ENCODE measurements at regions not wholly inside any gene's neighbourhood (a gene's known extent, or its start where the extent isn't known, plus 50 kb on each side); places are given as distances from the start of the nearest gene placed in this dataset.
"Not testable (repeated sequence)": the region's sequence is repeated elsewhere in the genome, so short reads cannot be mapped to it uniquely, and the experiment has no call there.

- no peak for DNase-seq (ENCODE audit: low read depth)
- H3K4me3 ChIP-seq (ENCODE audit: control insufficient read depth, low read depth, low read length): no peak overlapping the region
- TF ChIP-seq CTCF (IDR thresholded peaks at IDR 0.05; ENCODE audit: control insufficient read depth, insufficient read depth, low read depth, low read length, missing control alignments): no peak
Measured at GRCh38 chr6:120383681-120384080, 950.6 kb downstream of the TBC1D32 start.

GRCh38 chr6:120378582-120379220, 955.6 kb downstream of the TBC1D32 start:
- H3K4me3 ChIP-seq (ENCODE audit: control insufficient read depth, low read depth, low read length): no peak overlapping the region
- DNase-seq (ENCODE audit: low read depth): no peak
- no peak for TF ChIP-seq CTCF (IDR thresholded peaks at IDR 0.05; ENCODE audit: control insufficient read depth, insufficient read depth, low read depth, low read length, missing control alignments)

GRCh38 chr6:120373185-120373584, 961.1 kb downstream of the TBC1D32 start:
- H3K4me3 ChIP-seq (ENCODE audit: control insufficient read depth, low read depth, low read length): no peak overlapping the region
- TF ChIP-seq CTCF (IDR thresholded peaks at IDR 0.05; ENCODE audit: control insufficient read depth, insufficient read depth, low read depth, low read length, missing control alignments): no peak
- DNase-seq (ENCODE audit: low read depth): no peak

GRCh38 chr6:120363429-120363828, 970.9 kb downstream of the TBC1D32 start:
- no peak for DNase-seq (ENCODE audit: low read depth)
- H3K4me3 ChIP-seq (ENCODE audit: control insufficient read depth, low read depth, low read length): no peak overlapping the region
- no peak for TF ChIP-seq CTCF (IDR thresholded peaks at IDR 0.05; ENCODE audit: control insufficient read depth, insufficient read depth, low read depth, low read length, missing control alignments)

GRCh38 chr6:120358535-120358934, 975.7 kb downstream of the TBC1D32 start:
- not testable (repeated sequence) for DNase-seq (ENCODE audit: low read depth); H3K4me3 ChIP-seq (ENCODE audit: control insufficient read depth, low read depth, low read length)

GRCh38 chr6:120357447-120357846, 976.8 kb downstream of the TBC1D32 start:
- no peak for DNase-seq (ENCODE audit: low read depth)
- no peak overlapping the region for H3K4me3 ChIP-seq (ENCODE audit: control insufficient read depth, low read depth, low read length)
- TF ChIP-seq CTCF (IDR thresholded peaks at IDR 0.05; ENCODE audit: control insufficient read depth, insufficient read depth, low read depth, low read length, missing control alignments): no peak

GRCh38 chr6:120355822-120356221, 978.5 kb downstream of the TBC1D32 start:
- no peak overlapping the region for H3K4me3 ChIP-seq (ENCODE audit: control insufficient read depth, low read depth, low read length)
- no peak for TF ChIP-seq CTCF (IDR thresholded peaks at IDR 0.05; ENCODE audit: control insufficient read depth, insufficient read depth, low read depth, low read length, missing control alignments)
- no peak for DNase-seq (ENCODE audit: low read depth)
